SK-N-SH (cell line): ENCODE measurements at regions not wholly inside any gene's neighbourhood (a gene's known extent, or its start where the extent isn't known, plus 50 kb on each side); places are given as distances from the start of the nearest gene placed in this dataset.

ENCODE experiments used
- CTCF ChIP-seq: fragments of 200-600 bp; sonication (generic); IDR thresholded peaks from 2 replicates; pipeline ENCODE4 v1.6.1; 2017; ENCODE audit warnings: antibody characterized with exemption, mild to moderate bottlenecking, moderate library complexity
- EZH2phosphoT487 ChIP-seq: fragments of 200-600 bp; sonication (generic); IDR thresholded peaks from 2 replicates; pipeline ENCODE4 v1.6.1; 2017; ENCODE audit warnings: low read depth, mixed run types, mild to moderate bottlenecking, antibody characterized with exemption, moderate library complexity, borderline replicate concordance
- FOSL2 ChIP-seq: IDR thresholded peaks from 2 replicates; pipeline ENCODE4 v1.4.0; 2012; ENCODE audit warnings: low read depth, mild to moderate bottlenecking, moderate library complexity, borderline replicate concordance
- POLR2AphosphoS5 ChIP-seq: IDR thresholded peaks from 2 replicates; pipeline ENCODE4 v1.6.1; 2012; ENCODE audit warnings: low read depth, low read length
- RCOR1 ChIP-seq: fragments of 150-350 bp; IDR thresholded peaks from 2 replicates; pipeline ENCODE4 v1.6.1; 2017; ENCODE audit warnings: antibody characterized with exemption, low read length
- REST ChIP-seq: IDR thresholded peaks from 2 replicates; pipeline ENCODE4 v1.6.1; 2012; ENCODE audit warnings: mild to moderate bottlenecking, low read depth, low read length, moderate library complexity
- SIN3A ChIP-seq: IDR thresholded peaks from 2 replicates; pipeline ENCODE4 v1.6.1; 2012; ENCODE audit warnings: low read depth, mild to moderate bottlenecking, low read length, moderate library complexity, borderline replicate concordance

- TF ChIP-seq CTCF, result no peak
- no peak for TF ChIP-seq SIN3A
- no peak for TF ChIP-seq EZH2phosphoT487
- TF ChIP-seq FOSL2, result no peak
- no peak for TF ChIP-seq POLR2AphosphoS5
- no peak for TF ChIP-seq REST
- no peak for TF ChIP-seq RCOR1
Observed at GRCh38 chr15:87213626-87214025, 1042.9 kb downstream of the NTRK3 start.
